ENCODE measurements at regions not wholly inside any gene's neighbourhood (a gene's known extent, or its start where the extent isn't known, plus 50 kb on each side); places are given as distances from the start of the nearest gene placed in this dataset.

DNA sequence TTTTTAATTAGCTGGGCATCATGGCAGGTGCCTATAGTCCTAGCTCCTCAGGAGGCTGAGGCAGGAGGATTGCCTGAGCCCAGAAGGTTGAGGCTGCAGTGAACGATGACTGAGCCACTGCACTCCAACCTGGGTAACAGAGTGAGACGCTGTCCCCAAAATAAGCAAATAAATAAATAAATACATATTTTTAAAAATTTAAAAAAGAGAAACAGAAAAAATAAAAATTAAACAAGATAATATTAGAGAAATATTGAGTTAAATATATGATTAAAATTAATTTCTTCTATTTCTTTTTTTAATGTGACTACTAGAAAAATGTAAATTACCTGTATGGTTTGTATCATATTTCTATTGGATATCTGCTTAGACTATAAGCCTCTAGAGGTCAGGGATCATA lies 59.3 kb upstream of the ATP1A1 start:
- ChIA-PET POLR2A (ENCODE audit: unreplicated experiment) (no interaction called here), CTCF (no interaction called here)
- no peak overlapping the region for H3K9ac ChIP-seq (ENCODE audit: low read depth, low read length)
- no peaks in the 10 kb centered on the region for H3K4me1 ChIP-seq (ENCODE audit: control insufficient read depth, insufficient read depth, low read length)
- no TSS peak for BruUV-seq (replicated peaks)
- peaks cover 6% of the 10 kb centered on the region for H3K27me3 ChIP-seq (ENCODE audit: control insufficient read depth, insufficient read depth, low read length)
- no peak overlapping the region for H2BK20ac ChIP-seq (ENCODE audit: low read depth, low read length)
- no peak overlapping the region for H3K4me2 ChIP-seq (ENCODE audit: low read depth, low read length)
- no peak overlapping the region for H3K27ac ChIP-seq (ENCODE audit: insufficient read depth, low read length)
- H4K5ac ChIP-seq (ENCODE audit: low read depth, low read length): no peak overlapping the region
- DNase-seq (no peak), ATAC-seq (ENCODE audit: low read depth) (no peak)
- H3K4ac ChIP-seq (ENCODE audit: low read depth, low read length): no peak overlapping the region
- in situ Hi-C loops (cut with MboI; ENCODE audit: low sequenced_read_pairs) (no loop called here), intact Hi-C loops (cut with micrococcal nuclease) (no loop called here), dilution Hi-C loops (cut with HindIII; ENCODE audit: low sequenced_read_pairs, unreplicated experiment) (no loop called here)
- no peak overlapping the region for H3K14ac ChIP-seq (replicated peaks; ENCODE audit: low read depth, low read length)
- no peak overlapping the region for H2AK9ac ChIP-seq (replicated peaks; ENCODE audit: low read depth, low read length, poor library complexity)
- no peaks in the 10 kb centered on the region for H3K79me1 ChIP-seq (ENCODE audit: low read depth in 1 of 2, low read length in 2 of 2)
- H3K9me3 ChIP-seq (ENCODE audit: control insufficient read depth, insufficient read depth, low read length): no peaks in the 10 kb centered on the region
- no peak overlapping the region for H2AK5ac ChIP-seq (ENCODE audit: low read depth, low read length)
- no peak overlapping the region for H3K56ac ChIP-seq (ENCODE audit: extremely low read depth, insufficient read depth, low read length)
- H3K23ac ChIP-seq (ENCODE audit: low read depth, low read length): no peak overlapping the region
- WGBS, 2 experiments (ENCODE audit: extremely low coverage in 2 of 2, insufficient read length in 1 of 2): no CpG with 5 or more reads among the region's 2 CpGs
- H4K91ac ChIP-seq (ENCODE audit: insufficient read depth, low read depth, low read length): no peak overlapping the region
- H3K18ac ChIP-seq (ENCODE audit: low read depth, low read length): no peak overlapping the region
- no peaks in the 10 kb centered on the region for H3K9me1 ChIP-seq (ENCODE audit: insufficient read depth, low read length)
- H3K4me3 ChIP-seq (ENCODE audit: insufficient read depth, low read depth, low read length): no peak overlapping the region
- H2BK120ac ChIP-seq (ENCODE audit: low read depth, low read length): no peak overlapping the region
- H2AFZ ChIP-seq (replicated peaks; ENCODE audit: low read length, poor library complexity): no peak overlapping the region
- no peak overlapping the region for H4K8ac ChIP-seq (ENCODE audit: low read depth in 2 of 2, low read length in 2 of 2)
- H2BK15ac ChIP-seq (ENCODE audit: low read depth, low read length): no peak overlapping the region
- TF ChIP-seq POLR2A (IDR thresholded peaks at IDR 0.05; ENCODE audit: low read depth, low read length): no peak
- TF ChIP-seq SMC3 (IDR thresholded peaks at IDR 0.05; ENCODE audit: low read depth, low read length): no peak
- TF ChIP-seq BHLHE40 (IDR thresholded peaks at IDR 0.05; ENCODE audit: low read depth, low read length): no peak
- TF ChIP-seq CEBPB (IDR thresholded peaks at IDR 0.05; ENCODE audit: low read depth, low read length): no peak
- TF ChIP-seq, protein P1, sequence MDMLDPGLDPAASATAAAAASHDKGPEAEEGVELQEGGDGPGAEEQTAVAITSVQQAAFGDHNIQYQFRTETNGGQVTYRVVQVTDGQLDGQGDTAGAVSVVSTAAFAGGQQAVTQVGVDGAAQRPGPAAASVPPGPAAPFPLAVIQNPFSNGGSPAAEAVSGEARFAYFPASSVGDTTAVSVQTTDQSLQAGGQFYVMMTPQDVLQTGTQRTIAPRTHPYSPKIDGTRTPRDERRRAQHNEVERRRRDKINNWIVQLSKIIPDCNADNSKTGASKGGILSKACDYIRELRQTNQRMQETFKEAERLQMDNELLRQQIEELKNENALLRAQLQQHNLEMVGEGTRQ (IDR thresholded peaks at IDR 0.05; ENCODE audit: low read depth, low read length): no peak
- TF ChIP-seq RFX5 (IDR thresholded peaks at IDR 0.05; ENCODE audit: low read depth, low read length): no peak
- TF ChIP-seq CHD1 (IDR thresholded peaks at IDR 0.05; ENCODE audit: low read depth, low read length): no peak
- no peak for TF ChIP-seq RCOR1 (IDR thresholded peaks at IDR 0.05; ENCODE audit: insufficient replicate concordance, low read length)
- H3K36me3 ChIP-seq (ENCODE audit: control insufficient read depth, insufficient read depth, low read length): no peaks in the 10 kb centered on the region
- no peak overlapping the region for H2BK5ac ChIP-seq (ENCODE audit: low read depth, low read length, poor library complexity, severe bottlenecking)
- no peaks in the 10 kb centered on the region for H4K20me1 ChIP-seq (ENCODE audit: insufficient read depth, low read length)
